ENCODE measurements at regions not wholly inside any gene's neighbourhood (a gene's known extent, or its start where the extent isn't known, plus 50 kb on each side); places are given as distances from the start of the nearest gene placed in this dataset.

DNA sequence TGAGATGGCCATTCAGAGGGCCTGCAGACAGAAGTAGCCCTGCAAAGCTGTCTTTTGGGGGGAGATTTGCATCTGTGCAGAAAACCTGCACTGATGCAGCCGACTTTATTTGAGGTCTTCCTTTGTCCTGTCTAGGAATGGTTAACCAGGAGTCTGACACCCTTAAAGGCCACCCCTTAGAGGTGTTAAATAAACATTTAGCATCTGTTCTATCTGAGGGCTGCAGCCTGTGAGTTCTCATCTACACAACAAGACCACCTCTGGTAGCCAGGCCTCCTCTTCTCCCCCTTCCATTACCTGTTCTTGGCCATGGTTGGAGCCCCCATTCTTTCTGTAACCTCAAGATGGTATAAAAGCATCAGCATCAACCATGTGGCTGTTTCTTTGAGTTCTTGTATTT, 214.4 kb upstream of the HS6ST1 start:
- TF ChIP-seq, protein P1, sequence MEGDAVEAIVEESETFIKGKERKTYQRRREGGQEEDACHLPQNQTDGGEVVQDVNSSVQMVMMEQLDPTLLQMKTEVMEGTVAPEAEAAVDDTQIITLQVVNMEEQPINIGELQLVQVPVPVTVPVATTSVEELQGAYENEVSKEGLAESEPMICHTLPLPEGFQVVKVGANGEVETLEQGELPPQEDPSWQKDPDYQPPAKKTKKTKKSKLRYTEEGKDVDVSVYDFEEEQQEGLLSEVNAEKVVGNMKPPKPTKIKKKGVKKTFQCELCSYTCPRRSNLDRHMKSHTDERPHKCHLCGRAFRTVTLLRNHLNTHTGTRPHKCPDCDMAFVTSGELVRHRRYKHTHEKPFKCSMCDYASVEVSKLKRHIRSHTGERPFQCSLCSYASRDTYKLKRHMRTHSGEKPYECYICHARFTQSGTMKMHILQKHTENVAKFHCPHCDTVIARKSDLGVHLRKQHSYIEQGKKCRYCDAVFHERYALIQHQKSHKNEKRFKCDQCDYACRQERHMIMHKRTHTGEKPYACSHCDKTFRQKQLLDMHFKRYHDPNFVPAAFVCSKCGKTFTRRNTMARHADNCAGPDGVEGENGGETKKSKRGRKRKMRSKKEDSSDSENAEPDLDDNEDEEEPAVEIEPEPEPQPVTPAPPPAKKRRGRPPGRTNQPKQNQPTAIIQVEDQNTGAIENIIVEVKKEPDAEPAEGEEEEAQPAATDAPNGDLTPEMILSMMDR (IDR thresholded peaks at IDR 0.05) = no peak
- H3K27me3 ChIP-seq = no peaks in the 10 kb centered on the region
- H3K4me3 ChIP-seq (ENCODE audit: low read depth in 1 of 2, low read length in 1 of 2) = no peak overlapping the region
- no peaks in the 10 kb centered on the region for H3K36me3 ChIP-seq
- no peak overlapping the region for H3K27ac ChIP-seq
- H3K9me3 ChIP-seq = no peaks in the 10 kb centered on the region
- no peaks in the 10 kb centered on the region for H3K4me1 ChIP-seq (ENCODE audit: control insufficient read depth in 1 of 2, insufficient read depth in 1 of 2, low read depth in 1 of 2, low read length in 1 of 2)

DNA sequence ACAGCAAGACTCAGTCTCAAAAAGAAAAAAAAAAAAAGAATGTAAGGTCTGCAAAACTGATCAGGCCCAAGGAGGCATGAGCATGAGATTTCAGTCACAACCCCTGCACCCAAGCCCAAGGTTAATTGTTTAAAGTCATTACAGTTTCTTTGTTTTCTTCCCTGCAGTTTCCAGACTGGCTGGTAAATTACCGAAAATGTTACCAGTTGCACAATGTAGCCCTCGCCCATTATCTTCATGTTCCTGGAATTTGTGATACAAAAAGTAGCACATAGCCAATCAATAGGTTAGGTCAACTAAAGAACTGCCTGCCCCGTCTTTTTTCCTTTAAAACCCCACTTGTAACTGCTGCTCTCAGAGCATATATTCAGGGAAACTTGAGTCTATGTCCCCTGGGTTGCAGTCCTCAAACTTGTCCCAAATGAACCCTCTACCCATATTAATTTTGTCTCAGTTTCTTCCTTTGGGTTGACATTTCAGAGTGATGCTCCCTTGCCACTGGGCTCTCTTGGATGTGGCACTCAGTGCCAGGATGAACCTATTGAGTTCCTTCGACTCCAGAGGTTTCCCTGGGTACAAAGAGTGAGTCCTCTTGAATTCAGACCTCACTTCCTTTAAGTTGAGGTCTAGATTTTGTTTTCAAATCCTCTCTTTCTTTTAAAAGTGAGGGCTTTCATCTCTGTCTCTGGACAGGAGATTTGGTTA, 216.2 kb upstream of the HS6ST1 start:
- TF ChIP-seq, protein P1 (IDR thresholded peaks at IDR 0.05) = no peak
- Histone ChIP-seq H3K36me3 (no peaks in the 10 kb centered on the region), H3K9me3 (no peaks in the 10 kb centered on the region), H3K27ac (no peak overlapping the region), H3K4me3 (ENCODE audit: low read depth in 1 of 2, low read length in 1 of 2) (no peak overlapping the region), H3K4me1 (ENCODE audit: control insufficient read depth in 1 of 2, insufficient read depth in 1 of 2, low read depth in 1 of 2, low read length in 1 of 2) (no peaks in the 10 kb centered on the region), H3K27me3 (no peaks in the 10 kb centered on the region)

DNA sequence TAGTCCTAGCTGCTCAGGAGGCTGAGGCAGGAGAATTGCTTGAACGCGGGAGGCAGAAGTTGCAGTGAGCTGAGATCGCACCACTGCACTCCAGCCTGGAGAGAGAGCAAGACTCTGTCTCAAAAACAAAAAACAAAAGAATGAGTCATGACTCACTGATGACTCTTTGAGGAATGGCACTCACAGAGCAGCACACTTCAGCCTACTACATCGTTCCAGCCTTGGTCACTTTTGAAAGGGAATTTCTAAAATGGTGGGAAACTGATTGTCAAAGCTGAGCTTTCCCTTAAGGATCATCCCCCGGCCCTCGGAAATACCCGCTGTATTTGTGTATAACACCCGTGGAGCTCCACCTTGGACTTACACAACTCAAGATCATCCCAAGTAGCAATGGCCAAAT, 217.3 kb upstream of the HS6ST1 start:
- Histone ChIP-seq H3K4me3 (ENCODE audit: low read depth in 1 of 2, low read length in 1 of 2) (no peak overlapping the region), H3K9me3 (no peaks in the 10 kb centered on the region), H3K27ac (no peak overlapping the region), H3K36me3 (no peaks in the 10 kb centered on the region), H3K4me1 (ENCODE audit: control insufficient read depth in 1 of 2, insufficient read depth in 1 of 2, low read depth in 1 of 2, low read length in 1 of 2) (no peaks in the 10 kb centered on the region), H3K27me3 (no peaks in the 10 kb centered on the region)
- TF ChIP-seq, protein P1 (IDR thresholded peaks at IDR 0.05) = no peak

DNA sequence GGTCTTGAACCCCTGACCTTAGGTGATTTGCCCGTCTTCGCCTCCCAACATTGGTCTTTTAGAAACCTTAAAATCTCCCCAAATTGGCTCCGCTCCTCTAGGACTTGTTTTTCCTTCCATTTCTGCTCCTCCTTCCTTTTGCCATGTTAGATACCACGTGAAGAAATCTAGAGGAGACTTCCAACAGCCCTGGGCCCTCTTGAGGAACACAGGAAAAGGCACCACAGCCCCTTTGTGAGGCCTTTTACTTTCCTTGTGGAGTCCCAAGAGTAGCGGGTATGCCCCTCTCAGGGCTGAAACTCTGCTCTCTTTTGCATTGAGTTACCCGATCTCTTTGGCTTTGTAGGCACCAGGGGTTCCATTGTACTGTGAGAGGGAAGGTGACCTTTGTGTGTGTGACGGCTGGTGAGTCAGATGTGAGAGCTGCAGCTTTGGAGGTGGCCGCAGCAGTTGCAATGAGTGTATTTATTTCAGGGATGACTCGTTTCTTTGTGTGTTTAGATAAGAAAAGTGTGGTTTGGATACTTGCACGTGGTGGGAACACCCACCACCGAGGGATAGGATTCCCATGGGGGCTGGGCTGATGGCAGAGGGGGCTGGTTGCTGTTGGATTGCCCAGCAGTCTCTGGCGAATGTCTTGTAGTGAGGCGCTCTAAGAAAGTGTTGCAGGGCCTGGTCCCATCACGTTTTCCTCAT, 218.4 kb upstream of the HS6ST1 start:
- Histone ChIP-seq H3K4me1 (ENCODE audit: control insufficient read depth in 1 of 2, insufficient read depth in 1 of 2, low read depth in 1 of 2, low read length in 1 of 2) (no peaks in the 10 kb centered on the region), H3K9me3 (no peaks in the 10 kb centered on the region), H3K27ac (no peak overlapping the region), H3K36me3 (no peaks in the 10 kb centered on the region), H3K27me3 (no peaks in the 10 kb centered on the region), H3K4me3 (ENCODE audit: low read depth in 1 of 2, low read length in 1 of 2) (no peak overlapping the region)
- TF ChIP-seq, protein P1 (IDR thresholded peaks at IDR 0.05) = no peak

DNA sequence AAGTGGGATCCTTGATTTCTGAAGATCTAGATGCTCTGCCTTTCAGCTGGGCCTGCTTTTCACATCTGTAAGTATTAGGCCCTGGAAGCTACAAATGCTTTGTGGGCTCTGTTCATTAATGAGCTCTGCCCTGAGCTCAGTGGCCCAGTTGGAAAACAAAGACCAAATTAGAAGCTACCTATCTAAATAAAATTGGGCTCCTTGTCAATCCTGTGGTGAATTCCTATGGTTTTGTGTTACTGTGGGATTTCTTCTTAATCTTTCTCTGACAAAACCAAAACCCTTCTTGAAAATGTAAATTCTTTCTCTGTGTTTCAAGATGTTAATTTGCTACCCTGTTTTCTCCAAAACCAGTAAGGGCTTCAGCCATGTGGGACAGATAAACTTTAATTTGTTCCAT, 219.0 kb upstream of the HS6ST1 start:
- no peak overlapping the region for H3K27ac ChIP-seq

More for the DNA sequence above, 219.0 kb upstream of the HS6ST1 start:
- Histone ChIP-seq H3K4me1 (ENCODE audit: control insufficient read depth in 1 of 2, insufficient read depth in 1 of 2, low read depth in 1 of 2, low read length in 1 of 2) (no peaks in the 10 kb centered on the region), H3K4me3 (ENCODE audit: low read depth in 1 of 2, low read length in 1 of 2) (no peak overlapping the region), H3K27me3 (no peaks in the 10 kb centered on the region), H3K9me3 (no peaks in the 10 kb centered on the region), H3K36me3 (no peaks in the 10 kb centered on the region)
- TF ChIP-seq, protein P1 (IDR thresholded peaks at IDR 0.05) = no peak
